ENCODE measurements at regions not wholly inside any gene's neighbourhood (a gene's known extent, or its start where the extent isn't known, plus 50 kb on each side); places are given as distances from the start of the nearest gene placed in this dataset.

DNA sequence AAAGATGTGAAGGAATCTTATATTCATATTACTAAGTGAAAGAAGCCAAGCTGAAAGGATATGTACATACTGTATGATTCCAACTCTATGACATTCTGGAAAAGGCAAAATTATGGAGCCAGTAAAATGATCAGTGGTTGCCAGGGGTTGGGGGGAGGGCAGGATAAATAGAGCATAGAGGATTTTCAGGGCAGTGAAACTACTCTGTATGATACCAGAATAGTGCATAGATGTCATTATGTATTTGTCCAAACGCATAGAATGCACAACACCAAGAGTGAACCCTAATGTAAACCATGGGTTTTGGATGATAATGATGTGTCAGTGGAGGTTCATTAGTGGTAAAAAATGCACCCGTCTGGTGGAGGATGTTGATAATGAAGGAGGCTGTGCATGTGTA, 71.0 kb upstream of the ZNF423 start:
- Histone ChIP-seq H3K4me2 (ENCODE audit: low read length) (no peak overlapping the region), H4K20me1 (ENCODE audit: insufficient read depth, low read length) (no peaks in the 10 kb centered on the region), H3K27me3 (ENCODE audit: insufficient read depth, low read length) (peaks cover 12% of the 10 kb centered on the region), H3K9ac (ENCODE audit: low read length) (no peak overlapping the region), H3K27ac (ENCODE audit: low read depth, low read length) (no peak overlapping the region), H3K4me1 (ENCODE audit: insufficient read depth, low read length) (no peaks in the 10 kb centered on the region), H3K36me3 (ENCODE audit: insufficient read depth, low read length) (no peaks in the 10 kb centered on the region), H2AFZ (ENCODE audit: low read depth, low read length) (no peak overlapping the region), H3K9me3 (ENCODE audit: insufficient read depth, low read depth, low read length) (no peaks in the 10 kb centered on the region), H3K4me3 (ENCODE audit: insufficient read depth, low read depth, low read length) (no peak overlapping the region), H3K79me2 (ENCODE audit: insufficient read depth, low read length) (no peaks in the 10 kb centered on the region)
- Mint-ChIP-seq H3K36me3 (ENCODE audit: low read depth, unreplicated experiment) (peaks cover 4% of the 10 kb centered on the region), H3K27ac (ENCODE audit: unreplicated experiment) (no peak overlapping the region), H3K4me1 (ENCODE audit: low read depth, unreplicated experiment) (no peaks in the 10 kb centered on the region), H3K9me3 (ENCODE audit: unreplicated experiment) (no peaks in the 10 kb centered on the region), H3K27me3 (ENCODE audit: low read depth, unreplicated experiment) (peaks cover 56% of the 10 kb centered on the region), H3K4me3 (ENCODE audit: unreplicated experiment) (no peak overlapping the region)
- FAIRE-seq = no peak
- no peak for DNase-seq (ENCODE audit: low read depth)
- no peak for TF ChIP-seq CTCF (IDR thresholded peaks at IDR 0.05; ENCODE audit: insufficient read depth, low read depth, low read length)

DNA sequence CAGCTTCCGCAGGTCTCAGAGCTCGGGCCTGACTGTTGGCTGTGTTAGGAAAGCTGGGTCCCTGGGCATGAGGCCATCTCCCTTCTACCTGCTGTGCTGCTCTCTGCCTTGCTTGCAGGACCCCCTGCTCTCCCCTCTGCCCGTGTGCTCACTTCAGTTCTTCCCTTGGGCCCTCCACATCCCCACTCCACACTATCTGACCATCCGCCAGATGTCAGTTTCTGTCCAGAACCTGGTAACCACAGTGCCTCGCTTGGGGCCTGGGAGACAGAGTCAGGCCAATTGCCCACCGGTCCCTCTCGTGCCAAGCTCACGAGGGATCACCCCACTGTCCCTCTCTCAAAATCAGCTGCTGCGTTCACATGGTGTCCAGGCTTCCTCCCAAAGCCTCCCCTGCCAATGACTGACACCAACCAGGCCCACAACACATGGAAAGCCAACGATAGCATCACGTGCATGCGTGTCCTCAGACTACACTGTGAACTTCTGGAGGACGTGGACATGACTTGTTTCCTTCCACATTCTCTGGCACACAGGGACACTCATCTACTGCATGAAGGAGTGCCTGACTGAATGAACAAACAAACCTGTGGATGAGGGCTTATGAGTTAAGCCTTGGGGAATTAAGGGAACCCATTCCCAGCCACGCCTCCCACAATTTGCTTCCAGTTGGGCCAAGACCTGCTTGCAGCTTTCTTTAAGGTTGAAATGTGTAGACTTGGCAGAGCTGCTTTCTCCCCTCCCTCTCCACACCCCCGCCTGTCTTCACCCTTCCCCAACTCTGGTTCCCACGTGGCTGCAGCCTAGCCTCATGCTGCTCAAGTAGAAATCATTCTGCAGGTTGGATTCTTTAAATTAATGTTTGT, 72.5 kb upstream of the ZNF423 start:
- peaks cover 4% of the 10 kb centered on the region for H3K36me3 Mint-ChIP-seq (ENCODE audit: low read depth, unreplicated experiment)
- H3K27me3 Mint-ChIP-seq (ENCODE audit: low read depth, unreplicated experiment) = peaks cover 47% of the 10 kb centered on the region
- no peak for FAIRE-seq
- Histone ChIP-seq H3K4me1 (ENCODE audit: insufficient read depth, low read length) (no peaks in the 10 kb centered on the region), H3K27me3 (ENCODE audit: insufficient read depth, low read length) (peaks cover 10% of the 10 kb centered on the region), H3K27ac (ENCODE audit: low read depth, low read length) (no peak overlapping the region), H3K79me2 (ENCODE audit: insufficient read depth, low read length) (no peaks in the 10 kb centered on the region), H3K36me3 (ENCODE audit: insufficient read depth, low read length) (no peaks in the 10 kb centered on the region), H3K4me3 (ENCODE audit: insufficient read depth, low read depth, low read length) (no peak overlapping the region), H3K4me2 (ENCODE audit: low read length) (no peak overlapping the region), H3K9ac (ENCODE audit: low read length) (no peak overlapping the region), H3K9me3 (ENCODE audit: insufficient read depth, low read depth, low read length) (no peaks in the 10 kb centered on the region), H2AFZ (ENCODE audit: low read depth, low read length) (no peak overlapping the region), H4K20me1 (ENCODE audit: insufficient read depth, low read length) (no peaks in the 10 kb centered on the region)
- H3K4me1 Mint-ChIP-seq (ENCODE audit: low read depth, unreplicated experiment) = peaks cover 9% of the 10 kb centered on the region
- H3K4me3 Mint-ChIP-seq (ENCODE audit: unreplicated experiment) = no peak overlapping the region
- H3K9me3 Mint-ChIP-seq (ENCODE audit: unreplicated experiment) = no peaks in the 10 kb centered on the region
- no peak for DNase-seq (ENCODE audit: low read depth)
- TF ChIP-seq CTCF (IDR thresholded peaks at IDR 0.05; ENCODE audit: insufficient read depth, low read depth, low read length) = no peak
- TF ChIP-seq EZH2 (IDR thresholded peaks at IDR 0.05; ENCODE audit: insufficient read depth, low read length) = no peak
- no peak overlapping the region for H3K27ac Mint-ChIP-seq (ENCODE audit: unreplicated experiment)

GRCh38 chr16:49929626-49930025, 73.7 kb upstream of the ZNF423 start:
- H3K4me1 Mint-ChIP-seq (ENCODE audit: low read depth, unreplicated experiment) = peaks cover 9% of the 10 kb centered on the region
- H3K36me3 ChIP-seq (ENCODE audit: insufficient read depth, low read length) = no peaks in the 10 kb centered on the region
- no peaks in the 10 kb centered on the region for H3K9me3 ChIP-seq (ENCODE audit: insufficient read depth, low read depth, low read length)
- H3K36me3 Mint-ChIP-seq (ENCODE audit: low read depth, unreplicated experiment) = peaks cover 4% of the 10 kb centered on the region
- TF ChIP-seq CTCF (IDR thresholded peaks at IDR 0.05; ENCODE audit: insufficient read depth, low read depth, low read length) (no peak), EZH2 (IDR thresholded peaks at IDR 0.05; ENCODE audit: insufficient read depth, low read length) (no peak)
- no peak overlapping the region for H2AFZ ChIP-seq (ENCODE audit: low read depth, low read length)
- no peaks in the 10 kb centered on the region for H3K4me1 ChIP-seq (ENCODE audit: insufficient read depth, low read length)
- H3K9me3 Mint-ChIP-seq (ENCODE audit: unreplicated experiment) = no peaks in the 10 kb centered on the region
- no peak overlapping the region for H3K27ac ChIP-seq (ENCODE audit: low read depth, low read length)
- no peak overlapping the region for H3K9ac ChIP-seq (ENCODE audit: low read length)
- H3K27me3 Mint-ChIP-seq (ENCODE audit: low read depth, unreplicated experiment) = peaks cover 41% of the 10 kb centered on the region
- no peak for DNase-seq (ENCODE audit: low read depth)
- no peak overlapping the region for H3K4me3 Mint-ChIP-seq (ENCODE audit: unreplicated experiment)
- peaks cover 10% of the 10 kb centered on the region for H3K27me3 ChIP-seq (ENCODE audit: insufficient read depth, low read length)
- H4K20me1 ChIP-seq (ENCODE audit: insufficient read depth, low read length) = no peaks in the 10 kb centered on the region
- no peak for FAIRE-seq
- H3K79me2 ChIP-seq (ENCODE audit: insufficient read depth, low read length) = no peaks in the 10 kb centered on the region
- H3K27ac Mint-ChIP-seq (ENCODE audit: unreplicated experiment) = no peak overlapping the region
- H3K4me2 ChIP-seq (ENCODE audit: low read length) = no peak overlapping the region
- no peak overlapping the region for H3K4me3 ChIP-seq (ENCODE audit: insufficient read depth, low read depth, low read length)

Data from astrocyte (in vitro differentiated cells and primary cell).